ENCODE measurements at regions not wholly inside any gene's neighbourhood (a gene's known extent, or its start where the extent isn't known, plus 50 kb on each side); places are given as distances from the start of the nearest gene placed in this dataset.

GRCh38 chr2:13770279-13770678 is 862.2 kb upstream of the LRATD1 start:
- no peak for TF ChIP-seq SP1 (IDR thresholded peaks at IDR 0.05)
- TF ChIP-seq ARNT (IDR thresholded peaks at IDR 0.05) = no peak
- no peak for TF ChIP-seq ZNF384 (IDR thresholded peaks at IDR 0.05)
- no peak for TF ChIP-seq ELF4 (IDR thresholded peaks at IDR 0.05)
- TF ChIP-seq FOXA1 (IDR thresholded peaks at IDR 0.05) = no peak
- TF ChIP-seq SUZ12 (IDR thresholded peaks at IDR 0.05) = no peak
- no peak for TF ChIP-seq PKNOX1 (IDR thresholded peaks at IDR 0.05)

All from HEK293T (cell line).